ENCODE measurements at regions not wholly inside any gene's neighbourhood (a gene's known extent, or its start where the extent isn't known, plus 50 kb on each side); places are given as distances from the start of the nearest gene placed in this dataset.

- TF ChIP-seq GATA2 (IDR thresholded peaks at IDR 0.05; ENCODE audit: low read depth, low read length) (no peak), GATA3 (IDR thresholded peaks at IDR 0.05; ENCODE audit: low read depth, low read length) (no peak)
These were observed 116.0 kb upstream of the TMPRSS2 start for GRCh38 chr21:41623945-41624344.
